Right cardiac atrium (tissue), 5 donors: ENCODE measurements at regions not wholly inside any gene's neighbourhood (a gene's known extent, or its start where the extent isn't known, plus 50 kb on each side); places are given as distances from the start of the nearest gene placed in this dataset.

ENCODE experiments used
- ATAC-seq, 2 donors: fragments of 200-7000 bp; cut with Tn5 transposase; one replicate each; pipeline versions ENCODE4 v1.8.0 to v1.9.1; 2020; ENCODE audit warnings: moderate library complexity in 2 of 2, mild to moderate bottlenecking in 1 of 2
- DNase-seq, 3 donors: peaks; one replicate each; pipeline ENCODE4 v3.0.0-alpha.2; 2020
- H3K27ac ChIP-seq: one replicate; pipeline ENCODE4 v1.5.1; 2013; ENCODE audit warnings: mild to moderate bottlenecking, low read length, control low read depth, moderate library complexity
- H3K27me3 ChIP-seq: one replicate; pipeline ENCODE4 v1.6.1; 2013; ENCODE audit not compliant: control insufficient read depth, insufficient read depth
- H3K4me1 ChIP-seq: one replicate; pipeline ENCODE4 v1.6.1; 2013; ENCODE audit warnings: low read length; ENCODE audit not compliant: control insufficient read depth, insufficient read depth
- H3K4me3 ChIP-seq: one replicate; pipeline ENCODE4 v1.5.1; 2013; ENCODE audit warnings: low read length, control low read depth
- H3K9me3 ChIP-seq: one replicate; pipeline ENCODE4 v1.6.1; 2013; ENCODE audit warnings: low read length; ENCODE audit not compliant: control insufficient read depth
- WGBS: extraction: QIAGEN DNeasy Blood & Tissue Kit; methylation state at CpG from one replicate; pipeline ENCODE4 v1.1.7; 2013; 5-methylcytosine and 5-hydroxymethylcytosine counted together
- intact Hi-C, 4 donors: fragments of 100-400 bp; cut with DNase I; formaldehyde crosslinking; loops; one replicate each; pipeline versions ENCODE4 v1.11.0 to v1.14.0; 2022 to 2023
- donor health status: healthy with polysubstance abuse.
- donor health status: DM: no; HTN: yes; CAD: no.
- donor health status: DM: no; HTN: no; CAD: no.
- donor health status: DM: no; HTN: yes; CAD: no; lungs with severe emphysema.
- donor health status: DM: yes; HTN: yes; CAD: no.

DNA sequence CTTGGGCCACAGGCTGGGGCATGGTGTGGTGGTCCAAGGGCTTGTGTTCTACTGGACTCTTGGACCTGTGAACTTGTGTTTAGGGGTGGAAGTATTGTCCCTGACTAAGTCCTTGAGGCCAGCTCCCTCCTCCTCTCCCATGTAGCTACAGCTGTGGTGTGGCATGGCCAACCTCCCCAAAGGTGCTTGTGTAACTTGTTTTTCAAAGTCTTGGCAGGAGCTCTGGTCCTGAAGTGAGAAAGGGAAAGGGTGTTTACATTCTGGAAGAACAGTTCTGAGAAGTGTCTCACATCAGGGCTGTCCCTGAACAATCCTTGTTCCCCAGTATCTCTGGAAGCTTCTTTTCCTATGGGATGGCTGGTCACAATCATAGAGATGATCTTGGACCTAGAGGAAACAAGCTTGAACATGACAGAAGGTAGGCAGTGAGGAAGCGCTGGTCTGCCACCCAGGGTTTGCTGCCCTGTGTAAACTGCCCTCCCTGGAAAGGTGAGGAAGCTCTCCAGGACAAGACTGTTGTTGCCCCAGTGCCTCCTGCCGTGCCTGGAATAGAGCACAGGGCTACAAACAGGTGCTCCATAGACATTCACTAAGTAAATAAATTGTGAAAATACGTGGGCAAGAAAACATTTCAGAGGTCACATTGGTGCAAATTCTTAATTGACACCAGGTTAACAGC, 64.6 kb upstream of the KLF9 start:
- no peak for ATAC-seq
- Histone ChIP-seq H3K27ac (peak overlapping the region; percentile 98), H3K4me3 (no peak overlapping the region), H3K27me3 (no peaks in the 10 kb centered on the region), H3K4me1 (peaks cover 39% of the 10 kb centered on the region), H3K9me3 (no peaks in the 10 kb centered on the region)
- peak in 1 of 3 donors; percentile 32 for DNase-seq
- intact Hi-C loops: no loop called here
- 81% methylated on average over 3 of the region's 3 CpGs for WGBS

DNA sequence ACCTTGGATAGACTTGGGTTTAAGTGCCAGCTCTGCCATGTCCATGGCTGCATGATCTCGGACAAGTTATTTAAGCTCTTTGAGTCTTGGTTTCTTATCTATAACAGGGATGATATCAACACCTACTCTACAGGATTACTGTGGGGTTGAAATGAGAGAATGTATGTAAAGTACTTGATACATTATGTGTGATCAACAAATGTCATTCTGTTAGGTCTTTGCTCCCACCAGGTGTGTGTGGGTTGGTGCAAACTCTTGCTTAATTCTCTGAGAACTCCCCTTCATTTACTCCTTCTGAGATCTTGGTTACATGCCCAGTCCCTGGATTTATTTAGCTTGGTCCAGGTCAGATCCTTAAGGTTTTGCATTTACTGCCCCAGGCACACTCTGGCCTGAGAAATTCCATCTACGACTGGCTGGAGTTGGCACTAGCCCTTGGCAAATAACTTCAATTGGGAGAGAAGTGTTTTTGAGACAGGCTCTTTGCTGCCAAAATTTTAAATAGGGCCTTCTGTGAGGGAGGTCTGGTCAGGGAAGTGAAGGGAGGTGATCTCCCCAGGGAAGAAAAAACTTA, 63.5 kb upstream of the KLF9 start:
- peaks cover 32% of the 10 kb centered on the region for H3K4me1 ChIP-seq

GRCh38 chr9:70477146-70477745, 62.8 kb upstream of the KLF9 start:
- intact Hi-C loops: no loop called here

More for the DNA sequence above, 63.5 kb upstream of the KLF9 start:
- Histone ChIP-seq H3K4me3 (no peak overlapping the region), H3K9me3 (no peaks in the 10 kb centered on the region), H3K27ac (peak overlapping the region; percentile 98), H3K27me3 (no peaks in the 10 kb centered on the region)
- no peak for ATAC-seq
- DNase-seq: no peak
- 43% methylated on average over 2 of the region's 2 CpGs for WGBS
- intact Hi-C loops: no loop called here

DNA sequence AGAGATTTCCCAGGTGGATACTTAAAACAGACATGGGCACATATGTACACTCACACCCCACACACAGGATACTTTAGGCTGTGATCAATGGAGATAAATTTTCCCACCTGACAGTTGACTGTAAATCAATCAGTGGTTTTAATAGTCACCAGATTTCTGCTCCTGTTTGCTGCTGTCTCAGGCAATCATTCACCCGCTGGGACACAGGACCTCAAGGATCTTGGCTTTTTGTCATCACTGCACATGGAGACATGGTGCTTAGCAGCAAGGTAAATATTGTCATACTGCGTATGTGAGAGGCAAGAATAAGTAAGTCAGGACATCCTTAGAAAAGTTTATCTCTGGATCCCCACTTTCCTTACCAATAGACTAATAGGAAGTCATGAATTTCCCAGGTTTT, 60.8 kb upstream of the KLF9 start:
- intact Hi-C loops: no loop called here
- 52% methylated on average over 2 of the region's 2 CpGs for WGBS
- no peaks in the 10 kb centered on the region for H3K9me3 ChIP-seq
- H3K27me3 ChIP-seq: no peaks in the 10 kb centered on the region
- peaks cover 36% of the 10 kb centered on the region for H3K4me1 ChIP-seq
- DNase-seq (no peak), ATAC-seq (no peak)
- H3K27ac ChIP-seq: peak overlapping the region; percentile 90
- no peak overlapping the region for H3K4me3 ChIP-seq

More at GRCh38 chr9:70477146-70477745, 62.8 kb upstream of the KLF9 start:
- 80% methylated on average over 5 of the region's 5 CpGs for WGBS
- DNase-seq (no peak), ATAC-seq (no peak)
- Histone ChIP-seq H3K27me3 (no peaks in the 10 kb centered on the region), H3K4me3 (no peak overlapping the region), H3K4me1 (peaks cover 37% of the 10 kb centered on the region), H3K27ac (no peak overlapping the region), H3K9me3 (no peaks in the 10 kb centered on the region)

- Histone ChIP-seq H3K27me3 (no peaks in the 10 kb centered on the region), H3K27ac (peak overlapping the region; percentile 87), H3K4me1 (peaks cover 36% of the 10 kb centered on the region), H3K4me3 (no peak overlapping the region), H3K9me3 (no peaks in the 10 kb centered on the region)
- intact Hi-C loops: loop anchor here in 1 of 4 donors (5.0 kb wide), 1 partner anchor 52 kb away; no protein-coding TSS in a partner anchor
- DNase-seq (no peak), ATAC-seq (no peak)
- 94% methylated on average over 2 of the region's 2 CpGs for WGBS
These were observed 60.0 kb upstream of the KLF9 start for GRCh38 chr9:70474413-70474812.

DNA sequence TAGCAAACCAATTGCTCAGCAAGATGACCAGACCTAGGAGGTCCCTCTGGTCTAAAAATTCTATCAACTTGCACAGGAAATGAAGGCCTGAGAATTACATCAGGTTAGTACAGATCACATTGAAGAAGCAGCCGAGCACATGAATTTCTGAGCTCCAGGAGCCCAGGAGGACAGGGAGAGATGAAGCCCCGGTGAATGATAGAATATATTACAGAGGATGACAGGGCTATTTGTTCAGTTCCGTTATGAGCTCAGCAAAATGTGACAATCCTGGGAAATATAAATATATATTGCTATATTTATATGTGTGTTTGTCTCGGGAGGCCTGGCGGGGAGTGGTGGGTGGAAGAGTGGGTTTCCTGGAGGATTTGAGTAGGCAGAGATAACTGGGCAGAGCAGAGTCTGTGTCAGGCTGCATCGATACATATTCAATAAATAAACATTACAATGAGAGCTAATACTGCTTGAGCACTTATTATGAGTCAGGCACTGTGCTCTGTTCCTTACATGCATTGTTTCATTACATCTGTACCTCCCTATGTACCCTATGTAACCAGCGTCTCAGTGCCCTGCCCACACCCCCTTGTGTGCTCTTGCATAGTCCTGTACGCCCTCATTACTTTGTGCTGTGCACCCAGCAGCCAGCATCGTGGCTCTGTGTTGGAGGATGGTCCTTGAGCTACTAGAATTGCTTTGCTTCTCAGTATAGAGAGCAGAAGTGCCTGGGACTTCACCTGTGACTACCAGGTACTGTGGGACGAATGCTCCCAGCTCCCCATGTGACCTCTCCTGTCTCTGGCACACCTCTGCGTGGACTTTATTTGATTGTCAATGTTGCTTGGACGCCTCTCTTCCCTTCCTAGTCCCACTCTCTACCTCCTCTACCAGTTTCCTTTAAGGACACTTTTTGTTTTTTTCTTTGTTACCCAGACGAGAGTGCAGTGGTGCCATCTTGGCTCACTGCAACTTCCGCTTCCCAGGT, 58.1 kb upstream of the KLF9 start:
- intact Hi-C loops: loop anchor here in 1 of 4 donors (5.0 kb wide), 1 partner anchor 50 kb away; no protein-coding TSS in a partner anchor
- Histone ChIP-seq H3K27ac (peak overlapping the region; percentile 39), H3K4me1 (peaks cover 29% of the 10 kb centered on the region), H3K9me3 (no peaks in the 10 kb centered on the region), H3K27me3 (no peaks in the 10 kb centered on the region), H3K4me3 (no peak overlapping the region)
- DNase-seq (no peak), ATAC-seq (no peak)
- WGBS: 81% methylated on average over 14 of the region's 14 CpGs

DNA sequence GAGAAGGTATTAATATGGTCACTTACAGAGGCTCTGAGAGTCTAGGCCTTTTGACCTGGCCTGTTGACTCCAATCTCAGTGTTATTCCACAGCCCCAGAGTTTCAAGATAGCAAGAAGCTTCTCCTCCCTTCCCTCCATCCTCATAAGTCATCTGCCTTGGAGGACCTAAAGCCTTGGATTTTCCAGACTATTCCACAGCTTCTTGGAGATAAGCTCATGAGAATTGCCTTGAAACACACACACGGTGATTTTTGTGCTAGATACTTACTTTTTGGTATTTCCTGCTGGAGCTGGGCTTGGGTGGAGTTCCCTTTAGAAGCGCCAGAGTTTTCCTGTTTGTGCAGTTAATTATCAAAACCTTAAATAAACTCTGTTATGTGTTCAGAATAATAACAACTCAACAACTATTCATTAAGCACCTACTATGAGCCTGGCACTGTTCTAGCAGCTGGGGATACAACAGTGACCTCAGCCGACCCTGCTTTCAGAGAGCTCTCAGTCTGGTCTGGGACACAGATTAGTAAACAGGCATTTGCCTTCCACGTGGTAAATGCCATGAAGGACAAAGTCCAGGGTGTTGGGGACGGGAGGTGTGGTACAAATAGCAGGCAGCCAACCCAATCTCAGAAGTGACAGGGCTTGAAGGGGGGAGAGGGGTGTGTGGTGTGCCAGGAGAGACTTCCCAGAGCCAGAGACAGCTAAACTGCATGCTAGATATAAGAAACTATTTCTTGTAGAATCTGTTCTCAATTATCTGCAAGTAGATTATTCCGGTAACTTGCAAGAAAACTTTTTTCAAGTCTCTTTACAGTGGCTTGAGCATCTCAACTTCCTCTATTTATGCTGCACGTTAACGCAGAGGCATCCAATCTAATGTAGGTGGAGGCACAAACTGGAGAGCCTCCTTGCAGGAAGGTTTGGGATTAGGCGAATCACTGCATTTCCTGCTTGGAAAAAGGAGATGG, 55.9 kb upstream of the KLF9 start:
- ATAC-seq (peak; percentile 88 to 93), DNase-seq (peak; percentile 57 to 83 (median 72))
- Histone ChIP-seq H3K27me3 (no peaks in the 10 kb centered on the region), H3K4me1 (peaks cover 30% of the 10 kb centered on the region), H3K27ac (peak overlapping the region; percentile 97), H3K9me3 (no peaks in the 10 kb centered on the region), H3K4me3 (no peak overlapping the region)
- intact Hi-C loops: loop anchor here in 2 of 4 donors (2.0 to 5.0 kb wide), 2 partner anchors 48 to 50 kb away; no protein-coding TSS in a partner anchor
- WGBS: 16% methylated on average over 9 of the region's 9 CpGs

GRCh38 chr9:70468291-70468690, 53.8 kb upstream of the KLF9 start:
- DNase-seq (no peak), ATAC-seq (no peak)
- Histone ChIP-seq H3K4me1 (peaks cover 30% of the 10 kb centered on the region), H3K27ac (peak overlapping the region; percentile 6), H3K9me3 (no peaks in the 10 kb centered on the region), H3K4me3 (no peak overlapping the region), H3K27me3 (no peaks in the 10 kb centered on the region)
- 68% methylated on average over 3 of the region's 3 CpGs for WGBS
- intact Hi-C loops: loop anchor here in 1 of 4 donors (5.0 kb wide), 1 partner anchor 46 kb away; no protein-coding TSS in a partner anchor

DNA sequence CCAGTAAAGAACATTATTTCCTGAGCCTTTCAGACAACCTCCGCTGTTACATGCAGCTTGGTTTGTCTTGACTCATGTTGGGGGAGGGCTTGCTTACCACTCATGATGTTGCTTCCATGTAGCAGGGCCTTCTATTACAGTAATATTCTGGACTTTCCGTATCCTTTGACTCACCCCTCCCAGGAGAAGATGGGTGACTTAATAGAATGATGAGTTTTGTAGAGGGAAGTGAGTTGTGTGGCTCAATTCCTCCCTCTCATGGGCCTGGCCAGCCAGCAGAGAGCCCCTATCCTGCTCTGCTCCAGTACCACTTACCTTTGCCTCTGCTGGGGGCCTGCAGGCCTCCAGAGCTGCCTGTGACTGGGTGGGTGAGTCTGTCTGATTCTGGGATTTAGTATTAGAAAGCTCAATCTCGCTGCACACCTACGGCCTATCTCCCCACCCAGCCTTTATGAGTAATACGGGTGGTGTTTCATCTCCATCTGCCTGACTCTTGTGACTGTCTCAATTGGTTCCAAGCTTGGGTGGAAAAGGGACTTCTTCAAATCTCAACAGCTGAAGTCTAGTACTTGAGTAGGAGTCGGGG, 52.6 kb upstream of the KLF9 start:
- peaks cover 26% of the 10 kb centered on the region for H3K4me1 ChIP-seq

More for the DNA sequence above, 52.6 kb upstream of the KLF9 start:
- no peak for DNase-seq
- 85% methylated on average over 6 of the region's 6 CpGs for WGBS
- intact Hi-C loops: loop anchor here in 1 of 4 donors (5.0 kb wide), 1 partner anchor 45 kb away; no protein-coding TSS in a partner anchor
- no peak overlapping the region for H3K4me3 ChIP-seq
- no peak overlapping the region for H3K27ac ChIP-seq
- no peaks in the 10 kb centered on the region for H3K27me3 ChIP-seq
- no peak for ATAC-seq
- no peaks in the 10 kb centered on the region for H3K9me3 ChIP-seq
